Right lobe of liver (tissue), 4 donors: ENCODE measurements at regions not wholly inside any gene's neighbourhood (a gene's known extent, or its start where the extent isn't known, plus 50 kb on each side); places are given as distances from the start of the nearest gene placed in this dataset.

ENCODE experiments used
- CTCF ChIP-seq, 4 donors: fragments of 200-600 bp in 3 of 4; fragments of 450-650 bp in 1 of 4; IDR thresholded peaks; one replicate each; pipeline versions ENCODE4 v1.5.1 to v1.8.0; 2016 to 2022; ENCODE audit warnings: antibody characterized with exemption in 4 of 4, mild to moderate bottlenecking in 2 of 4
- POLR2A ChIP-seq: fragments of 450-650 bp; IDR thresholded peaks from one replicate; pipeline ENCODE4 v1.6.1; 2017; ENCODE audit warnings: antibody characterized with exemption, mild to moderate bottlenecking
- donor health status: DM: no; HTN: no; CAD: no.
- donor health status: DM: no; HTN: no; CAD: no.
- donor health status: DM: no; HTN: yes; CAD: no.

- TF ChIP-seq POLR2A = no peak
- TF ChIP-seq CTCF (IDR thresholded peaks at IDR 0.05) = no peak
These were observed 277.7 kb upstream of the MAP2 start for GRCh38 chr2:209145941-209146681.
